ENCODE measurements at regions not wholly inside any gene's neighbourhood (a gene's known extent, or its start where the extent isn't known, plus 50 kb on each side); places are given as distances from the start of the nearest gene placed in this dataset.

- DNase-seq (no peak), ATAC-seq (no peak)
- intact Hi-C loops (cut with DNase I): no loop called here
Observed at GRCh38 chr10:113967126-113967525, 76.5 kb upstream of the ADRB1 start.

DNA sequence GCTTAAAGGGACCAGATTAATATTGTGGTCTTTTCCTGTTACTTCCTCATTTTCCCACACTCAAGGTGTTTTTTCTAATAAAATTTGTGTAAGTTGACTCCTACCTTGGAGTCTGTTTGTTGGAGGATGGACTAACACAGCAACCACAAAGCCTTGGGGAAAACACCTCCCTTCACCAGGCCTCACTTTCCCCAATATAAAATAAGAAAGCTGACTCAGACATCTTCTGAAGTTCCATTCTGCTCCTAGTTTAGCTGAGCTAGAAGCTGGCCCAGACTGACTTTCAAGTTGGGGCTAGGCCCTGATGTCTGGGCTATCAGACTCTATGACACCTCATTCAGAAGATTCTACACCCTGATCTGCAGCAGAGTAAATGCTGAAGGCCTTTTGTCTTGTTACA lies 73.0 kb upstream of the ADRB1 start:
- intact Hi-C loops (cut with DNase I): no loop called here
- DNase-seq: no peak
- no peak for ATAC-seq

DNA sequence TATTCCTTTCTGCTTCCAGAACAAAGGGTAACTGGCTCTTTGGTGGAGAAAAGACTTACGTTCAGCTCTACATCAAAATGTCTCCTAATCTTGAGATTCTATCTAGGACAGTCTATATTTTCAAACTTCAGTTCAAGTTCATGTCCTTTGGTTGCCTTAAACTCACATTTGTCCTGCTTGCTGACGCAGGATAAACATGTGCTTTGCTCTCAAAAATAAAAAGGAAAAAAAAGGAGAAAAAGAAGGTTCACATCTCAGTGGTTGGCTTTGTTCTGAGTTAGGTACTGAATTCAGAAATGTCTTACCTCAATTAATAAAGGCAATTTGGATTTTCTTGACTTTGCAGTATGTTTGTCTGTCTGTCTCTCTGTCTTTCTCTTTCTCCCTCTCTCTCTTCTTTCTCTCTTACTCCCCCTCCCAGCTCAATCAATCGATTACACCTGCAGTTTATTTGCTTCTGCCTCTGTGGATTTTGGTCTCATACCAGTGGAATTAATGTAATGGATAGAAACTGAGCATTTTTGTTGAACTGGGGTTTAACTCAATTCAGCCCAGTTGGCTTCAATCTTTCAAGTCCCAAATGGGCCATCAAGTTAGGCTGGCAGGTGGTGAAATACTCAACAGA lies 72.2 kb upstream of the ADRB1 start:
- intact Hi-C loops (cut with DNase I): no loop called here
- no peak for ATAC-seq
- no peak for DNase-seq

GRCh38 chr10:113977174-113977573 lies 66.5 kb upstream of the ADRB1 start:
- DNase-seq (no peak), ATAC-seq (no peak)
- intact Hi-C loops (cut with DNase I): no loop called here

DNA sequence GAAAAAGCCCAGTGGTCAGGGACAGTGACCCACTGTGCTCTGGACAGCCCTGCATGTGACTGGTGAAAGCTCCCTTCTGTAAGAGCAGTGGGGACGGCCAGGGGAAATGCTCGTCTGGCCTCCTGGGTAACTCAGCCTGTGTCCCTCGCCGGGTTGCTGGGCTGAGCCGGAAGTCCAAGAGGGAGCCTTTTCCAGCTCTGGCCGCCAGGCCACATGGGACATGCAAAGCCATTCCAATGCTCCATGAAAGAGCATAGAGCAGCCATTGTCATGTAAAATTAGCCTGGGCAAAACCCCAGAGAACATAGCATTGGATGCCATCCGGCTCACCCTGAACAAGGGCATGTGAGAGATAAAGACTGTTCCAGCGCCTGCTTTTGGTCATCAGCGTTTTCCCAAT lies 64.9 kb upstream of the ADRB1 start:
- peak; percentile 40 for DNase-seq
- peak; percentile 55 to 78 for ATAC-seq
- intact Hi-C loops (cut with DNase I): no loop called here

DNA sequence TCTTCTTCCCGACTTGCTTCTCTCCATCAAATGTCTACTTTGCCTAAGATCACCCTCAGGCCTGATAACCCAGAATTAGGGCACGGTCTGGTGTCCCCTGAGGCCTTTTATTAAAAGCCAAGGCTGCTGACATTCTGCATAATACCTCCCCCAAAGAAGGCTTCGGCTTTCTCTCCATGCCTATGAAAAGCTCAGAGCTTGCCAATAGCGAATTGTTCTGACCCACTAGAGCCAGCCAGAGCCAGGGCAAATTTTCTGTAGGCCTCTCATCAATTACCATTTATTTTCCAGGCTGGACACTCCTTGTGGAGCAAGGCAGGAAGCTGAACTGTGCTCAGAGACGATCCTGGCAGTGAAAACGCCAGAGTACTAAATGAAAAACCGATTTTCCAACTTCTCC lies 64.3 kb upstream of the ADRB1 start:
- ATAC-seq (peak in 1 of 2 donors; percentile 30), DNase-seq (no peak)
- intact Hi-C loops (cut with DNase I): no loop called here

- no peak for ATAC-seq
- DNase-seq: no peak
- intact Hi-C loops (cut with DNase I): no loop called here
Observed at GRCh38 chr10:113980408-113981087, 63.1 kb upstream of the ADRB1 start.

DNA sequence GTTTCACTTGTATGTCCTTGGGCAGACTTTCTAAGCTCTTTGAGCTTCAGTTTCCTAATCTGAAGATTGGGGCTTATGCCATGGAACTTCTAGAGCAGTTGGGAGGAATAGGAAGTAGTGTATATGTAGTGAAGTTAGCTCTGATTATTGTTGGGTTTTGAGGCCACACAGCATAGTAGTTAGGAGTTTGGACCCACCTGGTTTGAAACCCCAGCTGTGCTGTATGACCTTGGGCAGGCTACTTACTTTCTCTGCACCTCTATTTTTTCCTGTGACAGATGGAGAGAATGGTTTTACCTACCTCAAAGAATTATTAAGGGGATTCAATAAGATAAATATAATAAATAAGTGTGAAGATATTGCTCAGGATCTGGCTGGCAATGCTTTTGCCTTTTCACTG lies 61.4 kb upstream of the ADRB1 start:
- ATAC-seq (no peak), DNase-seq (no peak)
- intact Hi-C loops (cut with DNase I): no loop called here

DNA sequence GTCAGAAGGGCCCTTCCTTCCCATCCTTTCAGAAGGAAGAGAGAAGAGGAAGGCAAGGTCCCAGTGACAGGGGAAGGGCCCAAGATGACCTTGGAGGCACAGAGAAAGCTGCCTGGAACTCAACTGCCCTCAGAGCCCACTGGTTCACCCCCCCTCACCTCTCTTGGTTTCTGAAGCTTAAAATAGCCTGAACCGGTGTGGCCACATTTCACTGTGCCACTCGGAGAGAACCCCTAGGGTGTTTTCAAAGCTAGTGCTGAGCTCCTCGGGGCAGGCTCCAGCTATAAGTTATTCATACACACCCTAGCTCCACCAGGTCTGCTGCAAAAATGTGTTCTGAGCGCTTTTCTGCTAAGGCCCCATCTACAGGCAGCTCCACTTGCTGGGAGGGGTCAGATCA lies 60.9 kb upstream of the ADRB1 start:
- intact Hi-C loops (cut with DNase I): no loop called here
- no peak for DNase-seq
- peak; percentile 33 to 46 for ATAC-seq

DNA sequence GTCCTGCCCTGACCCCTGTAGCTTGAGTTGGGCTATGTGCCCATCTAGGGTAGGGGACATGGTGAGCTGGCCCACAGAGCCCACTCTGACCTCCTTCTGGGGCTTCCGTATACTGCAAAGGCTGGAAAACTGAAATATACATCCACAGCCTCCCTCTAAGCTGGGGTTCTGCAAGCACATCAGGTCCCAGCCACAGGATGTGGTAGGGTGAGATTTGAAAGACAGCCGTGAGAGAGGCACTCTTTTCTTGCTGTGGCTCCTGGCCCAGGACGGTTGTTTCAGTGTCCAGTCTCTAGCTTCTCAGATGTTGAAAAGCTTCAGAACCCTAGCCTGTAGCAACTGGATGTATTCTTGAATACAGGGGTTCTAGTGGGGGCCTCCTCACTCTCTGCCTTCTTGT lies 60.1 kb upstream of the ADRB1 start:
- DNase-seq: no peak
- intact Hi-C loops (cut with DNase I): no loop called here
- ATAC-seq: no peak

DNA sequence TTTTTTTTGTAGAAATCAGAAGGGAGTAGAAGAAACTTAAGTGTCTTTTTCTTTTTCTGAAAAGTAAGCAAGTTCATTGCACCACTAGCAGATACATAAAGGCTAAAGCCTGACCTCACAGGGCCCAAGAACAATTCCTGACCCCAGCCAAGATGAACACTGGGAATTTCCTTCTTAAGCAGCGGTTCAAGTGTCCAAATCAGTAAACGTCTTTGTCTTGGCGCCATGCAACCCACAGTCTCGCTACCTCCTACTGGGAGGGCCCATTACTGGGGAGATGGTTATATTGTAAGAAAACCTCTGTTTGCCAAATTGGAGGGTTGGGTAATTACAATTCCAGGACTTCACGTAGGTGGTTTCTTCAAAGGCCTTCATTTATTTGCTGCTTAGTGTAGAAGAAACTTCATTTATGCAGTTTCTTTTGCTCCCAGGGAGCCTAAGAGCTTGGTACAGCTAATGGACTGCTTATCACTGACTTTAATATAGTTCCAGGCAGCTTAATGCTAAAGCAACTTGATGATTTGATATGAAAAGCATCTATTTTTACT lies 58.3 kb upstream of the ADRB1 start:
- intact Hi-C loops (cut with DNase I): no loop called here
- ATAC-seq (no peak), DNase-seq (no peak)

- intact Hi-C loops (cut with DNase I): no loop called here
Observed at GRCh38 chr10:113986316-113986715, 57.4 kb upstream of the ADRB1 start.

GRCh38 chr10:113987156-113987555 lies 56.5 kb upstream of the ADRB1 start:
- intact Hi-C loops (cut with DNase I): no loop called here
- ATAC-seq (no peak), DNase-seq (no peak)

More at GRCh38 chr10:113986316-113986715, 57.4 kb upstream of the ADRB1 start:
- no peak for ATAC-seq
- no peak for DNase-seq

DNA sequence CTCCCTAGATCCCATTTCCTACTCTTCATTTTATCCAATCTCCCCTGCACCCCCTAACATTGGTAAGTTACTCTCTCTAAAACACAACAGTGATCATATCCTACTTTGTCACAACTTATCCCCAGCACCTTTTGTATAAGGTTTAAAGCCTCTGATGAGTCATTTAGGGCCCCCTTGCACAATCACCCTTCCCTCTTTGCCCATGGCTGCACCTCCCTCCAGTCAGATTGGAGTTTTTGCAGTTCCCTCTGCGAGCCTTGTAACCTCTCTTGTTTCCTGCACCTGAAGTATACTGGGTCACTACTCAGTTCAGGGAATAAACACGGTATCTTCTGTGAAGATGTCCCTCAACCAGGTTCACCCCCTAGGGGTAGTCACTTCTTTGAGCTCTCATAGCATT lies 55.9 kb upstream of the ADRB1 start:
- DNase-seq: peak; percentile 59
- intact Hi-C loops (cut with DNase I): no loop called here
- ATAC-seq: no peak

GRCh38 chr10:113988535-113988934 lies 55.1 kb upstream of the ADRB1 start:
- DNase-seq (no peak), ATAC-seq (no peak)
- intact Hi-C loops (cut with DNase I): no loop called here

GRCh38 chr10:113991091-113991860 lies 52.4 kb upstream of the ADRB1 start:
- DNase-seq (no peak), ATAC-seq (no peak)
- intact Hi-C loops (cut with DNase I): no loop called here

DNA sequence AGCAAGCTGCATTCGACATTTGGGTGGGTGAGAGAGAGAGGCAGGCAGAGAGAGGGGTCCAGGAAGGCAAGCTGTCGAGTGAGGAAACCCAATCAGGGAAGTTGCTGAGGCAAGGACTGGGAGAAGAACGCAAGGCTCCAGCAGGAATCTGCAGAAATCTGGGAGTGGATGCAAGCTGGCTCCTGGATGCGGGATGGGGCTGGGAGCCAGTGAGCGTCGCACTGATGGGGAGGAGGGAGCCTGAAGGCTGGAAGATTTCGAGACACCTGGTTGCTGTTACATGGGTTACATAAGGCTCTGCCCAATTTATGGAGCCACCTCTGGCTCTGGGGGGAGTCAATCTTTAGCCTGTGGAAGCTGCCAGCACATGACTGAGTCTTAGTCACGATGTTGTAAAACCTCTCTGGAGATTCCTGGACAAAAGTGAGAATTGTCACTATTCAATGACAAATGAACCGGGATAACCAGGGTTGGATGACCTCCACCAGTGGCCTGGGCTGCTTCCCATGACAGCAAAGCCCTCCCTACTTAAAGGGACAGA lies 51.1 kb upstream of the ADRB1 start:
- intact Hi-C loops (cut with DNase I): no loop called here
- peak; percentile 51 to 59 for ATAC-seq
- DNase-seq: peak; percentile 32

DNA sequence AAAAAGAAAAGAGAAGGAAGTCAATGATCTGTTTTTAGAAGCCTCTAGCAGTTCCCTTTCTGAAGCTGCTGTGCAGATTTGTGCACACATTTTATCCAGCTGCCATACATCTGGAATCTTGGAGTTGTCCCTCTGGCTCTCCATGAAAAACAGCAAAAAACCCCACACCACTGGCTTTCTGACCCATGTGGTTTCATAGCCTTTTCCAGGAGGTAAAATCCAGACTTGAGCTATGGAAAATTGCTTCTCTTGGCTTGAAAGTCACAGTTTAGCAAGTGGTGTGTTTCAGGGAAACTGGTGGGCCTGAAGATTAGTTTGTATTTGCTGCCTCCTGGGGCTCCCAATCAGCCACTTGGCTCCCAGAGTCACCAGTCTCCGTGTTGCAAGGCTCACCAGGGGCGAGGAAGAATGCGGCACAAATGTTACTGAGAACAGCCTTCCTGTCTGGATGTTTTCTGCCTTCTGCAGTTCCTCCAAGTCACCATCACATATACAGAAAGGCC lies 50.1 kb upstream of the ADRB1 start:
- DNase-seq (peak; percentile 42), ATAC-seq (peak; percentile 85 to 86)
- intact Hi-C loops (cut with DNase I): no loop called here
